ENCODE measurements at regions not wholly inside any gene's neighbourhood (a gene's known extent, or its start where the extent isn't known, plus 50 kb on each side); places are given as distances from the start of the nearest gene placed in this dataset.

DNA sequence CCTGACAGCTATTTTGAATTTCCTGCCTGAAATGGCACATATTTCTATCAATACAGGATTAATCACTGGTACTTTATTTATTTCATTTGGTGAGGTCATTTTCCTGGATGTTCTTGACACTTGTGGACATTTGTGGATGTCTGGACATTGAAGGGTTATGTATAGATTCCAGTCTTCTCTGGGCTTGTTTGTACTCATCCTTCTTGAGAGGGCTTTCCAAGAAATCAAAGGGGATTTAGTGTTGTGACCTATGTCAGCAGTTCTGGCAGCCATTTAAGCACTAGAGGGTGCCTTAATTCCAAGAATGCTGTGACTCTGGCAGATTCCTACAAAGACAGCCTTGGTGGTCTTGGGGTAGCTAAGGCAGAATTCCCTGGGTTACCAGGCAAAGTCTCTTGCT lies 259.7 kb downstream of the CSNK1G3 start:
- TF ChIP-seq POLR2A (IDR thresholded peaks at IDR 0.05) (no peak), EP300 (IDR thresholded peaks at IDR 0.05) (no peak)
